HEK293T (cell line): ENCODE measurements at regions not wholly inside any gene's neighbourhood (a gene's known extent, or its start where the extent isn't known, plus 50 kb on each side); places are given as distances from the start of the nearest gene placed in this dataset.

Source experiments
- CTCF ChIA-PET: fragments of 350-600 bp; formaldehyde crosslinking; extraction: SDS; loops from one replicate; lab custom pipeline; 2021; ENCODE audit warnings: antibody characterized with exemption, inconsistent platforms; lab: Yijun Ruan, JAX
- POLR2A ChIA-PET: fragments of 350-600 bp; formaldehyde crosslinking; extraction: SDS; loops from one replicate; lab custom pipeline; 2020; ENCODE audit warnings: antibody characterized with exemption, inconsistent platforms; lab: Yijun Ruan, JAX
- DNase-seq: peaks from one replicate; pipeline ENCODE4 v3.0.0; 2012; ENCODE audit warnings: mixed read lengths; ENCODE audit errors: extremely low spot score
- ARNT ChIP-seq: fragments of 450-650 bp; IDR thresholded peaks from 2 replicates; pipeline ENCODE4 v1.6.1; 2017; ENCODE audit warnings: mild to moderate bottlenecking
- BHLHE40 ChIP-seq: fragments of 450-650 bp; IDR thresholded peaks from 2 replicates; pipeline ENCODE4 v1.6.1; 2016; ENCODE audit warnings: mild to moderate bottlenecking, moderate library complexity, borderline replicate concordance
- CTBP1 ChIP-seq: fragments of 450-650 bp; IDR thresholded peaks from 2 replicates; pipeline ENCODE4 v1.6.1; 2016; ENCODE audit warnings: borderline replicate concordance
- ELF4 ChIP-seq: fragments of 450-650 bp; IDR thresholded peaks from 2 replicates; pipeline ENCODE4 v1.6.1; 2017; ENCODE audit warnings: antibody characterized with exemption
- FOXA1 ChIP-seq: fragments of 450-650 bp; IDR thresholded peaks from 2 replicates; pipeline ENCODE4 v1.6.1; 2016; ENCODE audit warnings: mild to moderate bottlenecking
- FOXK2 ChIP-seq: fragments of 450-650 bp; IDR thresholded peaks from 2 replicates; pipeline ENCODE4 v1.6.1; 2016; ENCODE audit warnings: mild to moderate bottlenecking
- FOXM1 ChIP-seq: fragments of 450-650 bp; IDR thresholded peaks from 2 replicates; pipeline ENCODE4 v1.6.1; 2017; ENCODE audit warnings: mild to moderate bottlenecking, borderline replicate concordance
- HDGF ChIP-seq: fragments of 450-650 bp; IDR thresholded peaks from 2 replicates; pipeline ENCODE4 v1.6.1; 2017; ENCODE audit warnings: antibody characterized with exemption, borderline replicate concordance
- L3MBTL2 ChIP-seq: fragments of 450-650 bp; conservative IDR thresholded peaks from 2 replicates; pipeline ENCODE4 v1.6.1; 2016; ENCODE audit warnings: mild to moderate bottlenecking
- LEF1 ChIP-seq: fragments of 450-650 bp; IDR thresholded peaks from 2 replicates; pipeline ENCODE4 v1.6.1; 2017; ENCODE audit warnings: mild to moderate bottlenecking, borderline replicate concordance
- NFRKB ChIP-seq: fragments of 450-650 bp; IDR thresholded peaks from 2 replicates; pipeline ENCODE4 v1.6.1; 2016; ENCODE audit warnings: mild to moderate bottlenecking, moderate library complexity
- PKNOX1 ChIP-seq: fragments of 450-650 bp; IDR thresholded peaks from 2 replicates; pipeline ENCODE4 v1.6.1; 2016
- SP1 ChIP-seq: fragments of 450-650 bp; IDR thresholded peaks from 2 replicates; pipeline ENCODE4 v1.6.1; 2017
- SUZ12 ChIP-seq: fragments of 450-650 bp; IDR thresholded peaks from 2 replicates; pipeline ENCODE4 v1.6.1; 2016; ENCODE audit warnings: mild to moderate bottlenecking
- TARDBP ChIP-seq: fragments of 450-650 bp; IDR thresholded peaks from 2 replicates; pipeline ENCODE4 v1.6.1; 2016
- ZNF384 ChIP-seq: fragments of 450-650 bp; IDR thresholded peaks from 2 replicates; pipeline ENCODE4 v1.6.1; 2016

GRCh38 chr11:115906171-115906570 is 402.0 kb upstream of the CADM1 start:
- ChIA-PET CTCF (interaction anchor here (1.2 kb wide), 1 partner anchor 12 kb away, joined by 3 read pairs; no protein-coding TSS in a partner anchor), POLR2A (no interaction called here)
- TF ChIP-seq FOXM1 = no peak
- no peak for TF ChIP-seq TARDBP
- TF ChIP-seq BHLHE40 = no peak
- no peak for TF ChIP-seq FOXK2
- no peak for TF ChIP-seq PKNOX1
- TF ChIP-seq LEF1 = no peak
- TF ChIP-seq ZNF384 = no peak
- TF ChIP-seq L3MBTL2 = no peak
- no peak for TF ChIP-seq SP1
- no peak for TF ChIP-seq HDGF
- no peak for DNase-seq

DNA sequence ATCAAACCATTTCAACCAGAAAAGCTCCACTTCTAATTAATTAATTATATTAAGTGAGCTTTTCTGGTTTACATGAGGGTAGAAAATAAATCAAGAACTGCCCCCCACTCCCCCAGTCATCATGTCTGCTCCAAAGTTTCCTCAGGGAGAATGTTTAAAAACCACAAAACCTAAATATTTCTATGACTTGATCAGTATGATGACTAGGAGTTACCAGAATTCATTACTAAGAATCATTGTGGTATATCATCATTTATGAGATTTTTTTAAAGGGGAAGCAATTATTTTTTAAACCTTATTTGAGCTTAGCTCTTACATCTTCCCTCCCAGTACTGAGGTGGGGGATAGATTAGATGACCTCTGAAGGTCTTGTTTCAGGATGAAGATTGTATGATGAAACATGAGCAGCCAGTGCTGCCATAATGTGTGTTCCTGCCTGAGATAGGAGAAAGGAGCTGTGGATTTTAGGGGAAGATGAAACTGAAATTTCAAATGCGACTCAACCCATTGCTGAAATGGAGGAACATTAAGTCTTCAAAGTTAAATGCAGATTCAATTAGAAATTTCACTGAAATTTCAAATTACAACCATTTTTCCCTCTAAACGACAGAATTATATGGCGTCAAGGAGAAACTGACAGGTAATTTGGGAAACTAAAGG is 401.3 kb upstream of the CADM1 start:
- DNase-seq = no peak
- ChIA-PET POLR2A (no interaction called here), CTCF (interaction anchor here (1.2 kb wide), 1 partner anchor 12 kb away, joined by 3 read pairs; no protein-coding TSS in a partner anchor)
- TF ChIP-seq BHLHE40 = no peak
- no peak for TF ChIP-seq FOXA1
- TF ChIP-seq FOXK2 = no peak
- TF ChIP-seq LEF1 = no peak
- TF ChIP-seq SP1 = no peak
- no peak for TF ChIP-seq FOXM1
- no peak for TF ChIP-seq CTBP1
- TF ChIP-seq NFRKB = no peak
- TF ChIP-seq ARNT = no peak
- TF ChIP-seq SUZ12 = no peak
- no peak for TF ChIP-seq ELF4
- TF ChIP-seq ZNF384 = no peak
- TF ChIP-seq L3MBTL2 = no peak
- TF ChIP-seq PKNOX1 = no peak
- TF ChIP-seq HDGF = no peak
- no peak for TF ChIP-seq TARDBP

DNA sequence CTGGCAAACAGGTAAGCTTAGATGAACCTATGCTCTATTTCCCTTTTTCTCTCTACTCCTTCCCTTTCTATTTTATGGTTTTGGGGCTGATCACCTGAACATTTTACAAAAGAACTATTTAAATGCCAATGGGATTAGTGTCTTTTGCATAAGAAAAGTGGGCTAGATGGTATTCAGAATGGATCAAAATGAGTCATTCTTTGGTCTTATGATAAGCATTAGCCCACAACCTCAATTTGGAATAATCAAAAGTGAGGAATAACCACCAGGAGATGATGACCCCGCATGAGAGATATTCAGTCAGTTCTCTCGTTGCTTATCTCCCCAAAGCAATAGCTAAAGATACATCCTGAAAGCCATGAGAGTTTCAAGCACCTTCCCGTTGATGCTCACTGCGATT is 399.0 kb upstream of the CADM1 start:
- POLR2A ChIA-PET = no interaction called here
- CTCF ChIA-PET = no interaction called here
- TF ChIP-seq NFRKB (no peak), CTBP1 (no peak), LEF1 (no peak), FOXA1 (no peak), ELF4 (no peak), L3MBTL2 (no peak), SUZ12 (no peak), HDGF (no peak), ZNF384 (no peak), SP1 (no peak), FOXK2 (no peak), PKNOX1 (no peak), TARDBP (no peak), BHLHE40 (no peak), ARNT (no peak), FOXM1 (no peak)
- DNase-seq = no peak

DNA sequence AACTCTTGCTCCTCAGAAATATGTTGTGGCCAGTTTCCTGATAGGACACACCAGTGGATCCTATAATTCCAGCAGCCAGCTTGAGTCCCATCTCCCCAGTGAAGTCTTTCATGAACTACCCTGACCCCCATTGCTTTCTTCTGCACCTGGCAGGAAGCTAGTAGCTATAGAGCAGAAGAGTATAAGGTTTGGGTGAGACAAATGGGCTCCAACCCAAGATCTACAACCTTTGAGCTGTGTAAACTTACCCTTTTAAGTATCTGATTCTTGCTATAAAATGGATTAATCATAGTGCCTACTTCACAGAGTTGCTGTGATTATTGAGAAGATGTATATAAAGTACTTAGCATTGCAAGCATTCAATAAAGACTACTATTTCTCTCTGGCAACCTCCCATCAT is 396.9 kb upstream of the CADM1 start:
- POLR2A ChIA-PET = no interaction called here
- TF ChIP-seq SP1 = no peak
- no peak for TF ChIP-seq ZNF384
- DNase-seq = no peak
- CTCF ChIA-PET = no interaction called here

- CTCF ChIA-PET = no interaction called here
- POLR2A ChIA-PET = no interaction called here
- DNase-seq = no peak
- TF ChIP-seq L3MBTL2 (no peak), SP1 (no peak), ELF4 (no peak), TARDBP (no peak), FOXA1 (no peak), NFRKB (no peak)
These were observed 395.9 kb upstream of the CADM1 start for GRCh38 chr11:115900111-115900510.

GRCh38 chr11:115897707-115898106 is 393.5 kb upstream of the CADM1 start:
- no peak for DNase-seq
- POLR2A ChIA-PET = no interaction called here
- CTCF ChIA-PET = no interaction called here
- TF ChIP-seq BHLHE40 (no peak), TARDBP (no peak), SUZ12 (no peak), ZNF384 (no peak), NFRKB (no peak), FOXA1 (no peak), HDGF (no peak), ELF4 (no peak), LEF1 (no peak), FOXK2 (no peak), ARNT (no peak), L3MBTL2 (no peak), PKNOX1 (no peak), SP1 (no peak), CTBP1 (no peak), FOXM1 (no peak)
